K562 (cell line): ENCODE measurements at regions not wholly inside any gene's neighbourhood (a gene's known extent, or its start where the extent isn't known, plus 50 kb on each side); places are given as distances from the start of the nearest gene placed in this dataset.

ENCODE experiments used
- ATAC-seq: fragments of 200-7000 bp; cut with Tn5 transposase; 3 replicates; pipeline ENCODE4 v1.9.1; 2020; ENCODE audit warnings: moderate library complexity
- BruUV-seq: library from RNA; stranded (reverse); fragments of 400-500 nt; replicated peaks from 2 replicates; lab custom pipeline; 2021; lab: Mats Ljungman, UMichigan
- CTCF ChIA-PET: fragments of 300-600 bp; formaldehyde crosslinking; extraction: SDS; loops from one replicate; lab custom pipeline; 2021; ENCODE audit warnings: low intra/inter-chr PET ratio; lab: Yijun Ruan, JAX
- POLR2A ChIA-PET: fragments of 300-600, 350-650 bp; sonication (Branson Sonifier 250); formaldehyde crosslinking; extraction: SDS; loops from one replicate; lab custom pipeline; 2021; ENCODE audit warnings: antibody characterized with exemption, inconsistent platforms; lab: Yijun Ruan, JAX
- DNase-seq, 4 experiments: peaks; one replicate each; pipeline versions ENCODE4 v3.0.0 to v3.0.0-alpha.2; 2011 to 2018; ENCODE audit warnings: low spot score in 3 of 4, mixed read lengths in 3 of 4; ENCODE audit errors: extremely low read depth in 1 of 4
- FAIRE-seq: peaks from 2 replicates; lab custom pipeline; 2011; peaks lifted over from hg19 to GRCh38; lab: Jason Lieb, UNC
- H2AFZ ChIP-seq: 2 replicates; pipeline ENCODE4 v1.6.0; 2011; ENCODE audit warnings: low read depth, low read length, control low read depth, inconsistent platforms
- H3K27ac ChIP-seq: fragments of 200-600 bp; 3 replicates; pipeline ENCODE4 v1.8.0; 2011; ENCODE audit warnings: low read depth, mild to moderate bottlenecking, control low read depth, inconsistent platforms, low read length, moderate library complexity, mixed read lengths; ENCODE audit errors: extremely low read depth
- H3K27me3 ChIP-seq, 2 experiments: fragments of 300-600 bp in 1 of 2; 2 replicates in 1 of 2; 3 replicates in 1 of 2; pipeline versions ENCODE4 v1.6.0 to v1.8.0; 2011; ENCODE audit warnings: inconsistent platforms in 2 of 2, low read length in 2 of 2, mild to moderate bottlenecking in 1 of 2, mixed read lengths in 1 of 2, moderate library complexity in 1 of 2; ENCODE audit not compliant: control insufficient read depth in 2 of 2, insufficient read depth in 2 of 2
- H3K36me3 ChIP-seq: fragments of 300-600 bp; 3 replicates; pipeline ENCODE4 v1.8.0; 2011; ENCODE audit warnings: mild to moderate bottlenecking, low read length, inconsistent platforms; ENCODE audit not compliant: control insufficient read depth, insufficient read depth
- H3K4me1 ChIP-seq, 2 experiments: fragments of 200-600 bp in 1 of 2; replicated peaks in 1 of 2; 2 replicates in 1 of 2; 3 replicates in 1 of 2; pipeline versions ENCODE4 v1.5.1 to v1.8.0; 2011; ENCODE audit warnings: inconsistent platforms in 2 of 2, low read length in 2 of 2, mild to moderate bottlenecking in 1 of 2, mixed read lengths in 1 of 2, moderate library complexity in 1 of 2; ENCODE audit not compliant: control insufficient read depth in 2 of 2, insufficient read depth in 2 of 2
- H3K4me2 ChIP-seq: 2 replicates; pipeline ENCODE4 v1.6.1; 2011; ENCODE audit warnings: low read length, control low read depth, inconsistent platforms, mixed read lengths; ENCODE audit not compliant: insufficient read depth
- H3K4me3 ChIP-seq: fragments of 200-600 bp; sonication (generic), shearing (Covaris generic); 2 replicates; pipeline ENCODE4 v1.5.1; 2016; ENCODE audit warnings: control low read depth, inconsistent platforms
- H3K79me2 ChIP-seq: fragments of 200-600 bp; 3 replicates; pipeline ENCODE4 v1.8.0; 2011; ENCODE audit warnings: low read length, inconsistent platforms; ENCODE audit not compliant: control insufficient read depth, insufficient read depth
- H3K9ac ChIP-seq, 2 experiments: 2 replicates each; pipeline versions ENCODE4 v1.6.0 to v1.6.1; 2011; ENCODE audit warnings: low read depth in 2 of 2, low read length in 2 of 2, control low read depth in 1 of 2, inconsistent platforms in 1 of 2, mild to moderate bottlenecking in 1 of 2, mixed read lengths in 1 of 2; ENCODE audit not compliant: insufficient read depth in 1 of 2
- H3K9me1 ChIP-seq: one replicate; pipeline ENCODE4 v1.6.0; 2011; ENCODE audit warnings: inconsistent platforms, mild to moderate bottlenecking, low read length, moderate library complexity; ENCODE audit not compliant: control insufficient read depth, insufficient read depth
- H3K9me3 ChIP-seq: replicated peaks from 2 replicates; pipeline ENCODE4 v1.5.1; 2011; ENCODE audit warnings: low read depth, low read length, inconsistent platforms; ENCODE audit not compliant: control insufficient read depth, insufficient read depth
- H4K20me1 ChIP-seq: replicated peaks from 2 replicates; pipeline ENCODE4 v1.6.1; 2011; ENCODE audit warnings: low read length, inconsistent platforms, mixed read lengths; ENCODE audit not compliant: control insufficient read depth, insufficient read depth
- ARID3B ChIP-seq: fragments of 250-450 bp; sonication (Bioruptor Pico); IDR thresholded peaks from 2 replicates; pipeline ENCODE4 v1.4.0; 2020; ENCODE audit warnings: borderline replicate concordance
- CTCF ChIP-seq, 3 experiments: IDR thresholded peaks in 2 of 3; conservative IDR thresholded peaks in 1 of 3; 2 replicates each; pipeline ENCODE4 v1.5.1; 2011 to 2012; ENCODE audit warnings: low read length in 3 of 3, mild to moderate bottlenecking in 3 of 3, control low read depth in 2 of 3, improper control_type of control experiment in 1 of 3, inconsistent platforms in 1 of 3, low read depth in 1 of 3, mixed read lengths in 1 of 3, moderate library complexity in 1 of 3; ENCODE audit not compliant: insufficient read depth in 2 of 3
- CTCFL ChIP-seq: IDR thresholded peaks from 2 replicates; pipeline ENCODE4 v1.6.1; 2011; ENCODE audit warnings: borderline replicate concordance, low read depth, mild to moderate bottlenecking, moderate library complexity, low read length; ENCODE audit not compliant: insufficient read depth, poor library complexity, severe bottlenecking
- DEAF1 ChIP-seq: fragments of 450-650 bp; formaldehyde crosslinking; IDR thresholded peaks from 2 replicates; pipeline ENCODE4 v1.4.0; 2020; ENCODE audit warnings: mild to moderate bottlenecking, moderate library complexity
- MAFG ChIP-seq: fragments of 450-650 bp; conservative IDR thresholded peaks from 2 replicates; pipeline ENCODE4 v1.6.1; 2016; ENCODE audit warnings: missing genetic modification characterization, missing compliant biosample characterization
- MAZ ChIP-seq, 2 experiments: fragments of 450-650 bp in 1 of 2; sonication (generic) in 1 of 2; formaldehyde crosslinking; IDR thresholded peaks in 1 of 2; conservative IDR thresholded peaks in 1 of 2; 2 replicates each; pipeline versions ENCODE4 v1.4.0 to v1.5.0; 2020; ENCODE audit warnings: mild to moderate bottlenecking in 1 of 2, missing genetic modification reagents in 1 of 2
- RAD21 ChIP-seq, 2 experiments: fragments of 250-450 bp in 1 of 2; fragments of 450-650 bp in 1 of 2; sonication (Bioruptor Pico) in 1 of 2; formaldehyde crosslinking in 1 of 2; IDR thresholded peaks in 1 of 2; conservative IDR thresholded peaks in 1 of 2; 2 replicates each; pipeline versions ENCODE4 v1.4.0 to v1.8.0; 2020 to 2022; ENCODE audit warnings: mild to moderate bottlenecking in 2 of 2, moderate library complexity in 1 of 2
- TEAD2 ChIP-seq: fragments of 450-650 bp; IDR thresholded peaks from 2 replicates; pipeline ENCODE4 v1.6.1; 2016; ENCODE audit warnings: missing genetic modification characterization, control low read depth, missing compliant biosample characterization
- ZNF324 ChIP-seq: fragments of 250-450 bp; sonication (Bioruptor Pico); IDR thresholded peaks from 2 replicates; pipeline ENCODE4 v1.4.0; 2020; ENCODE audit warnings: mild to moderate bottlenecking
- WGBS: fragments of 100-300 bp; shearing (Covaris generic); methylation state at CpG from one replicate; pipeline ENCODE4 v1.1.6; 2016; ENCODE audit warnings: low coverage, mixed read lengths; ENCODE audit not compliant: insufficient coverage; ENCODE audit errors: missing lambda C conversion rate; 5-methylcytosine and 5-hydroxymethylcytosine counted together
- in situ Hi-C: fragments of 300-500 bp; cut with MboI; formaldehyde crosslinking; loops from 4 replicates; pipeline ENCODE4 v1.15.0; 2018; ENCODE audit warnings: inconsistent platforms, mixed read lengths
- intact Hi-C: fragments of 100-400 bp; cut with micrococcal nuclease; formaldehyde crosslinking; loops from 2 replicates; pipeline ENCODE4 v1.14.2; 2022

GRCh38 chr2:9140645-9141044, 66.0 kb upstream of the ASAP2 start:
- no peaks in the 10 kb centered on the region for H3K36me3 ChIP-seq
- POLR2A ChIA-PET, result interaction anchor here (1.2 kb wide), 1 partner anchor 8 kb away, joined by 4 read pairs; no protein-coding TSS in a partner anchor
- no peak overlapping the region for H3K4me2 ChIP-seq
- H3K9me1 ChIP-seq, result no peaks in the 10 kb centered on the region
- BruUV-seq, result no TSS peak
- H3K27me3 ChIP-seq, result no peaks in the 10 kb centered on the region; a peak in 1 of 5 replicates
- no peak overlapping the region for H2AFZ ChIP-seq
- no peak overlapping the region for H3K27ac ChIP-seq
- no peaks in the 10 kb centered on the region for H3K79me2 ChIP-seq
- H4K20me1 ChIP-seq, result no peaks in the 10 kb centered on the region
- H3K4me3 ChIP-seq, result no peak overlapping the region
- CTCF ChIA-PET, result interaction anchor here (3.4 kb wide), 1 partner anchor 231 kb away, joined by 29 read pairs; no protein-coding TSS in a partner anchor
- FAIRE-seq (peak; percentile 48), DNase-seq (peak in 1 of 4 experiments; percentile 48), ATAC-seq (no peak)
- in situ Hi-C loops, result loop anchor here (5.0 kb wide), 1 partner anchor 232 kb away; no protein-coding TSS in a partner anchor
- no peak overlapping the region for H3K9ac ChIP-seq
- intact Hi-C loops, result loop anchor here (2.0 to 10.0 kb wide), 7 partner anchors 67 to 624 kb away; partner anchors contain the start of genes ADAM17, ASAP2, CPSF3 and ITGB1BP1
- no peaks in the 10 kb centered on the region for H3K9me3 ChIP-seq
- 40% methylated on average over 7 of the region's 7 CpGs for WGBS
- peaks cover 6 to 31% of the 10 kb centered on the region in 2 experiments; a peak in 4 of 5 replicates for H3K4me1 ChIP-seq
- TF ChIP-seq TEAD2, result no peak
- no peak for TF ChIP-seq MAFG (tag)
- TF ChIP-seq RAD21 (CRISPR knock-in tag; conservative IDR thresholded peaks at IDR 0.05 in 1 of 2, IDR thresholded peaks at IDR 0.05 in 1 of 2), result peak in 1 of 2 experiments; percentile 31; a peak in 1 of 4 replicates
- peak; percentile 24 for TF ChIP-seq CTCFL
- no peak for TF ChIP-seq MAZ (CRISPR knock-in tag; conservative IDR thresholded peaks at IDR 0.05 in 1 of 2, IDR thresholded peaks at IDR 0.05 in 1 of 2)
- TF ChIP-seq ZNF324 (CRISPR knock-in tag), result no peak
- TF ChIP-seq ARID3B (CRISPR knock-in tag), result no peak
- no peak for TF ChIP-seq DEAF1 (CRISPR knock-in tag)
- TF ChIP-seq CTCF (IDR thresholded peaks at IDR 0.05 in 2 of 3, conservative IDR thresholded peaks at IDR 0.05 in 1 of 3; ENCODE audit: insufficient read depth in 2 of 3, low read depth in 1 of 3, low read length in 3 of 3), result peak in 2 of 3 experiments; percentile 5 to 22; a peak in 1 of 6 replicates
